Mesenchymal stem cell (in vitro differentiated cells and primary cell): ENCODE measurements at regions not wholly inside any gene's neighbourhood (a gene's known extent, or its start where the extent isn't known, plus 50 kb on each side); places are given as distances from the start of the nearest gene placed in this dataset.

Source experiments
- DNase-seq: peaks from one replicate; pipeline ENCODE4 v3.0.0-alpha.2; 2013
- H2AFZ ChIP-seq: one replicate; pipeline ENCODE4 v1.6.1; 2013; ENCODE audit warnings: low read depth, mild to moderate bottlenecking, control low read depth, inconsistent platforms, low read length, moderate library complexity
- H2AK5ac ChIP-seq: 2 replicates; pipeline ENCODE4 v1.6.1; 2013; ENCODE audit warnings: low read length, moderate library complexity, mild to moderate bottlenecking, inconsistent platforms; ENCODE audit not compliant: severe bottlenecking
- H2BK120ac ChIP-seq: one replicate; pipeline ENCODE4 v1.6.1; 2013; ENCODE audit warnings: low read depth, mild to moderate bottlenecking, inconsistent platforms, low read length, moderate library complexity
- H2BK12ac ChIP-seq, 2 experiments: one replicate each; pipeline ENCODE4 v1.6.1; 2013; ENCODE audit warnings: inconsistent platforms in 2 of 2, low read length in 2 of 2, mild to moderate bottlenecking in 2 of 2, moderate library complexity in 2 of 2, control low read depth in 1 of 2
- H2BK15ac ChIP-seq: one replicate; pipeline ENCODE4 v1.6.1; 2013; ENCODE audit warnings: mild to moderate bottlenecking, low read depth, inconsistent platforms; ENCODE audit not compliant: poor library complexity, severe bottlenecking
- H2BK5ac ChIP-seq: 2 replicates; pipeline ENCODE4 v1.6.1; 2013; ENCODE audit warnings: low read depth, mild to moderate bottlenecking, low read length, control low read depth, inconsistent platforms; ENCODE audit not compliant: poor library complexity, severe bottlenecking
- H3K14ac ChIP-seq, 2 experiments: one replicate each; pipeline ENCODE4 v1.6.1; 2013; ENCODE audit warnings: inconsistent platforms in 2 of 2, low read length in 2 of 2, control low read depth in 1 of 2, mild to moderate bottlenecking in 1 of 2, moderate library complexity in 1 of 2
- H3K18ac ChIP-seq, 2 experiments: one replicate each; pipeline ENCODE4 v1.6.1; 2013; ENCODE audit warnings: inconsistent platforms in 2 of 2, low read length in 2 of 2, control low read depth in 1 of 2, low read depth in 1 of 2, mild to moderate bottlenecking in 1 of 2
- H3K23ac ChIP-seq, 2 experiments: one replicate each; pipeline ENCODE4 v1.6.1; 2013; ENCODE audit warnings: inconsistent platforms in 2 of 2, low read length in 2 of 2, mild to moderate bottlenecking in 2 of 2, moderate library complexity in 2 of 2, control low read depth in 1 of 2
- H3K27ac ChIP-seq: 2 replicates; pipeline ENCODE4 v1.5.1; 2013; ENCODE audit warnings: mild to moderate bottlenecking, moderate library complexity, low read length, control low read depth, inconsistent platforms; ENCODE audit not compliant: poor library complexity, severe bottlenecking
- H3K27me3 ChIP-seq, 2 experiments: 2 replicates each; pipeline versions ENCODE4 v1.6.1 to v1.7.0; 2013; ENCODE audit warnings: low read length in 2 of 2, mild to moderate bottlenecking in 2 of 2, moderate library complexity in 2 of 2, control low read depth in 1 of 2, inconsistent platforms in 1 of 2; ENCODE audit not compliant: control insufficient read depth in 1 of 2, insufficient read depth in 1 of 2
- H3K36me3 ChIP-seq, 2 experiments: 2 replicates each; pipeline versions ENCODE4 v1.6.1 to v1.7.0; 2013; ENCODE audit warnings: low read length in 2 of 2, control low read depth in 1 of 2, inconsistent platforms in 1 of 2, low read depth in 1 of 2, mild to moderate bottlenecking in 1 of 2; ENCODE audit not compliant: insufficient read depth in 2 of 2, control insufficient read depth in 1 of 2
- H3K4ac ChIP-seq, 2 experiments: one replicate each; pipeline ENCODE4 v1.6.1; 2013; ENCODE audit warnings: inconsistent platforms in 2 of 2, low read length in 2 of 2, mild to moderate bottlenecking in 2 of 2, moderate library complexity in 2 of 2, control low read depth in 1 of 2, low read depth in 1 of 2
- H3K4me1 ChIP-seq: 2 replicates; pipeline ENCODE4 v1.6.1; 2013; ENCODE audit warnings: low read depth, low read length, control low read depth; ENCODE audit not compliant: control insufficient read depth, insufficient read depth
- H3K4me2 ChIP-seq: 2 replicates; pipeline ENCODE4 v1.6.1; 2013; ENCODE audit warnings: low read length, mild to moderate bottlenecking, inconsistent platforms; ENCODE audit not compliant: poor library complexity, severe bottlenecking
- H3K4me3 ChIP-seq, 2 experiments: 2 replicates each; pipeline versions ENCODE4 v1.5.1 to v1.7.0; 2013; ENCODE audit warnings: low read length in 2 of 2, mild to moderate bottlenecking in 2 of 2, control low read depth in 1 of 2, low read depth in 1 of 2; ENCODE audit not compliant: insufficient read depth in 1 of 2
- H3K79me1 ChIP-seq: replicated peaks from 2 replicates; pipeline ENCODE4 v1.6.1; 2013; ENCODE audit warnings: mild to moderate bottlenecking, control low read depth, low read length, inconsistent platforms; ENCODE audit not compliant: poor library complexity, severe bottlenecking
- H3K9ac ChIP-seq: 2 replicates; pipeline ENCODE4 v1.7.0; 2013; ENCODE audit warnings: mild to moderate bottlenecking, low read length, moderate library complexity
- H3K9me3 ChIP-seq: 2 replicates; pipeline ENCODE4 v1.7.0; 2013; ENCODE audit warnings: mild to moderate bottlenecking, low read length; ENCODE audit not compliant: control insufficient read depth
- H4K8ac ChIP-seq: one replicate; pipeline ENCODE4 v1.6.1; 2013; ENCODE audit warnings: inconsistent platforms, mild to moderate bottlenecking, low read length, moderate library complexity
- H4K91ac ChIP-seq: one replicate; pipeline ENCODE4 v1.6.1; 2013; ENCODE audit warnings: mild to moderate bottlenecking, low read length, inconsistent platforms
- WGBS: methylation state at CpG from one replicate; pipeline ENCODE4 v1.1.7; 2013; ENCODE audit warnings: mixed read lengths; 5-methylcytosine and 5-hydroxymethylcytosine counted together

GRCh38 chr2:238771639-238772038 lies 76.2 kb upstream of the TWIST2 start:
- Histone ChIP-seq H2BK12ac (no peak overlapping the region), H4K8ac (no peak overlapping the region), H3K27me3 (peaks cover 0 to 29% of the 10 kb centered on the region in 2 experiments), H3K18ac (no peak overlapping the region), H3K9ac (no peak overlapping the region), H3K79me1 (no peaks in the 10 kb centered on the region), H3K36me3 (no peaks in the 10 kb centered on the region), H2BK5ac (no peak overlapping the region), H2AFZ (no peak overlapping the region), H3K4me3 (no peak overlapping the region), H3K4me2 (no peak overlapping the region), H3K27ac (no peak overlapping the region), H3K4ac (no peak overlapping the region), H2BK120ac (no peak overlapping the region), H3K23ac (no peak overlapping the region), H3K14ac (no peak overlapping the region), H2BK15ac (no peak overlapping the region), H4K91ac (no peak overlapping the region), H3K4me1 (no peaks in the 10 kb centered on the region), H2AK5ac (no peak overlapping the region), H3K9me3 (peaks cover 32% of the 10 kb centered on the region)
- WGBS = 86% methylated on average over 14 of the region's 15 CpGs
- DNase-seq = no peak

- H3K4me2 ChIP-seq = no peak overlapping the region
- H3K14ac ChIP-seq = no peak overlapping the region
- H3K9ac ChIP-seq = no peak overlapping the region
- H3K79me1 ChIP-seq = no peaks in the 10 kb centered on the region
- no peak overlapping the region for H2BK15ac ChIP-seq
- H3K4me1 ChIP-seq = no peaks in the 10 kb centered on the region
- no peak overlapping the region for H3K4ac ChIP-seq
- no peak overlapping the region for H3K18ac ChIP-seq
- H3K23ac ChIP-seq = no peak overlapping the region
- H2BK12ac ChIP-seq = no peak overlapping the region
- 88% methylated on average over 21 of the region's 21 CpGs for WGBS
- H3K27me3 ChIP-seq = peaks cover 0 to 19% of the 10 kb centered on the region in 2 experiments
- H3K36me3 ChIP-seq = no peaks in the 10 kb centered on the region
- H2BK120ac ChIP-seq = no peak overlapping the region
- DNase-seq = no peak
- H3K27ac ChIP-seq = no peak overlapping the region
- no peak overlapping the region for H4K91ac ChIP-seq
- H3K9me3 ChIP-seq = peaks cover 29% of the 10 kb centered on the region
- H2BK5ac ChIP-seq = no peak overlapping the region
- H2AFZ ChIP-seq = no peak overlapping the region
- no peak overlapping the region for H3K4me3 ChIP-seq
- no peak overlapping the region for H4K8ac ChIP-seq
- H2AK5ac ChIP-seq = no peak overlapping the region
Observed at GRCh38 chr2:238772635-238773297, 75.1 kb upstream of the TWIST2 start.

GRCh38 chr2:238773472-238773871 lies 74.4 kb upstream of the TWIST2 start:
- no peak for DNase-seq
- Histone ChIP-seq H3K4me2 (no peak overlapping the region), H4K91ac (no peak overlapping the region), H2AFZ (no peak overlapping the region), H2BK12ac (no peak overlapping the region), H3K18ac (no peak overlapping the region), H3K27me3 (peaks cover 0 to 13% of the 10 kb centered on the region in 2 experiments), H3K23ac (no peak overlapping the region), H3K14ac (no peak overlapping the region), H4K8ac (no peak overlapping the region), H2BK15ac (no peak overlapping the region), H3K9ac (no peak overlapping the region), H3K9me3 (peaks cover 25% of the 10 kb centered on the region), H3K4me1 (no peaks in the 10 kb centered on the region), H2BK120ac (no peak overlapping the region), H3K79me1 (no peaks in the 10 kb centered on the region), H3K4me3 (no peak overlapping the region), H2AK5ac (no peak overlapping the region), H2BK5ac (no peak overlapping the region), H3K36me3 (no peaks in the 10 kb centered on the region), H3K4ac (no peak overlapping the region), H3K27ac (no peak overlapping the region)
- 80% methylated on average over 14 of the region's 14 CpGs for WGBS

- Histone ChIP-seq H3K4me3 (no peak overlapping the region), H2BK15ac (no peak overlapping the region), H3K36me3 (no peaks in the 10 kb centered on the region), H4K8ac (no peak overlapping the region), H3K79me1 (no peaks in the 10 kb centered on the region), H2BK5ac (no peak overlapping the region), H3K27me3 (peaks cover 0 to 8% of the 10 kb centered on the region in 2 experiments), H3K18ac (no peak overlapping the region), H2AK5ac (no peak overlapping the region), H3K4ac (no peak overlapping the region), H3K9ac (no peak overlapping the region), H3K4me2 (no peak overlapping the region), H2BK120ac (no peak overlapping the region), H3K9me3 (peaks cover 22% of the 10 kb centered on the region), H3K23ac (no peak overlapping the region), H2BK12ac (no peak overlapping the region), H3K27ac (no peak overlapping the region), H2AFZ (no peak overlapping the region), H4K91ac (no peak overlapping the region), H3K4me1 (no peaks in the 10 kb centered on the region), H3K14ac (no peak overlapping the region)
- DNase-seq = no peak
- WGBS = 94% methylated on average over 7 of the region's 7 CpGs
Observed at GRCh38 chr2:238774071-238774470, 73.8 kb upstream of the TWIST2 start.
